ENCODE measurements at regions not wholly inside any gene's neighbourhood (a gene's known extent, or its start where the extent isn't known, plus 50 kb on each side); places are given as distances from the start of the nearest gene placed in this dataset.

DNA sequence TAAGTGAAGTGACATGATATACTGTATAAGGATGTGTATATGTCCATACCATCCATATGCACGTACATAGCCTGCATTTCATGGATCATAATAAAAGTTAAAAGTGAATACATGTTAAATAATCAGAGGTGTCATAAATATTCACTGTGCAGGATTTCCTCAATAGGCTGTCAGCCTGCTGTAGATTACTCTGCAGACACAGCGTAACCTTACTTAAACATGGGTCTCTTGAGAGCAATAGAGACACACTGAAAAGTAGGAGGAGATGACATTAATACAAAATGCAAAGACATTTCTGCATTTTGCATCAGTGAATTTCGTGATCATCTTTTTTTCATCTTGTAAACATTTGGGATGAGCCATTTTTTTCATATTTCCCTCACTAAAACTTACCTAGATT, 955.2 kb upstream of the DIAPH2 start:
- TF ChIP-seq ZNF274 (IDR thresholded peaks at IDR 0.05; ENCODE audit: low read depth, low read length) (no peak), SUZ12 (IDR thresholded peaks at IDR 0.05; ENCODE audit: extremely low read depth, insufficient read depth, insufficient read length) (no peak)

All from NT2/D1 (cell line).